GM12891 (cell line): ENCODE measurements at regions not wholly inside any gene's neighbourhood (a gene's known extent, or its start where the extent isn't known, plus 50 kb on each side); places are given as distances from the start of the nearest gene placed in this dataset.

Experiments used
- POLR2A ChIP-seq: IDR thresholded peaks from 2 replicates; pipeline ENCODE4 v1.6.1; 2011; ENCODE audit warnings: low read depth, low read length, control low read depth
- POLR2AphosphoS5 ChIP-seq: IDR thresholded peaks from 2 replicates; pipeline ENCODE4 v1.6.1; 2011; ENCODE audit warnings: low read depth, low read length, control low read depth
- SPI1 ChIP-seq: IDR thresholded peaks from 2 replicates; pipeline ENCODE4 v1.6.1; 2011; ENCODE audit warnings: low read depth, low read length, control low read depth
- TAF1 ChIP-seq: IDR thresholded peaks from 2 replicates; pipeline ENCODE4 v1.6.1; 2011; ENCODE audit warnings: low read depth, low read length, control low read depth

DNA sequence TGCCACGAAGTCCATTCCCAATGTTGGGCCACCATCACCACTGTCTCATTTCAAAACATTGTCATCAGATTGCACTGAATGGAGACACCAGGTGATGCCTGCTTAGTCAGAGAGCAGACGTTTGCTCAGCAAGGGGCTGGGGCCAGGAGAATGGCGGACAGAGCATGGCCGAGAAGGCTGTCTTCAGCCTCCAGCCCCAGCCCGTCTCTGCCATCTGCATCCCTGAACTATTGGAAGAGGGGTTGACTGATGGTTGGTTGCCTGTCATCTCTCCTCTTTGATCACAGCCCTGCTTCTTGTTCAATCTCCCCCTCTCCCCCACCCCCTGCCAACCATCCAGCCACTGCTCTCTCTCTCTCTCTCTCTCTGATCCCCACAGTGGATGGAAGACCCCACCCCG is 140.9 kb downstream of the SHOX start:
- TF ChIP-seq SPI1 (no peak), TAF1 (no peak), POLR2AphosphoS5 (no peak), POLR2A (no peak)
